Hematopoietic multipotent progenitor cell treated with erythropoietin and hydrocortisone succinate and interleukin-3 and kit ligand, for 4 days (in vitro differentiated cells): ENCODE measurements at regions not wholly inside any gene's neighbourhood (a gene's known extent, or its start where the extent isn't known, plus 50 kb on each side); places are given as distances from the start of the nearest gene placed in this dataset.
"Not testable (repeated sequence)": the region's sequence is repeated elsewhere in the genome, so short reads cannot be mapped to it uniquely, and the experiment has no call there.

Source experiments
- DNase-seq: peaks from one replicate; pipeline ENCODE4 v3.0.0-alpha.2; 2015

GRCh38 chr22:16463472-16463871, 129.1 kb downstream of the CCT8L2 start:
- not testable (repeated sequence) for DNase-seq

GRCh38 chr22:16447451-16447850, 145.2 kb downstream of the CCT8L2 start:
- not testable (repeated sequence) for DNase-seq

GRCh38 chr22:16446755-16447440, 145.7 kb downstream of the CCT8L2 start:
- DNase-seq = not testable (repeated sequence)

- not testable (repeated sequence) for DNase-seq
These were observed 151.6 kb downstream of the CCT8L2 start for GRCh38 chr22:16441014-16441413.

- DNase-seq = not testable (repeated sequence)
These were observed 169.1 kb downstream of the CCT8L2 start for GRCh38 chr22:16423476-16423875.

- DNase-seq = not testable (repeated sequence)
These were observed 175.1 kb downstream of the CCT8L2 start for GRCh38 chr22:16417498-16417897.

GRCh38 chr22:16404639-16405038, 188.0 kb downstream of the CCT8L2 start:
- not testable (repeated sequence) for DNase-seq

- not testable (repeated sequence) for DNase-seq
These were observed 188.9 kb downstream of the CCT8L2 start for GRCh38 chr22:16403661-16404060.

GRCh38 chr22:16402874-16403399, 189.7 kb downstream of the CCT8L2 start:
- DNase-seq = not testable (repeated sequence)

- DNase-seq = not testable (repeated sequence)
These were observed 199.1 kb downstream of the CCT8L2 start for GRCh38 chr22:16393476-16393875.

GRCh38 chr22:16391417-16391930, 201.1 kb downstream of the CCT8L2 start:
- DNase-seq = peak; percentile 1

- DNase-seq = not testable (repeated sequence)
These were observed 201.9 kb downstream of the CCT8L2 start for GRCh38 chr22:16390541-16391217.

- not testable (repeated sequence) for DNase-seq
These were observed 202.6 kb downstream of the CCT8L2 start for GRCh38 chr22:16390046-16390445.

- DNase-seq = not testable (repeated sequence)
These were observed 203.4 kb downstream of the CCT8L2 start for GRCh38 chr22:16389256-16389655.

- not testable (repeated sequence) for DNase-seq
These were observed 204.0 kb downstream of the CCT8L2 start for GRCh38 chr22:16388616-16389015.

- not testable (repeated sequence) for DNase-seq
These were observed 204.5 kb downstream of the CCT8L2 start for GRCh38 chr22:16388127-16388526.

GRCh38 chr22:16387543-16387942, 205.1 kb downstream of the CCT8L2 start:
- not testable (repeated sequence) for DNase-seq

- no peak for DNase-seq
These were observed 205.5 kb downstream of the CCT8L2 start for GRCh38 chr22:16387088-16387487.

- DNase-seq = not testable (repeated sequence)
These were observed 231.3 kb downstream of the CCT8L2 start for GRCh38 chr22:16361328-16361727.

GRCh38 chr22:16352637-16353036, 240.0 kb downstream of the CCT8L2 start:
- DNase-seq = not testable (repeated sequence)

- DNase-seq = not testable (repeated sequence)
These were observed 245.5 kb downstream of the CCT8L2 start for GRCh38 chr22:16347083-16347482.

GRCh38 chr22:16315565-16315964, 277.0 kb downstream of the CCT8L2 start:
- DNase-seq = not testable (repeated sequence)
